Choroid plexus epithelial cell (primary cell): ENCODE measurements at regions not wholly inside any gene's neighbourhood (a gene's known extent, or its start where the extent isn't known, plus 50 kb on each side); places are given as distances from the start of the nearest gene placed in this dataset.

Experiments used
- DNase-seq: peaks from one replicate; pipeline ENCODE4 v3.0.0-alpha.2; 2010; ENCODE audit warnings: low read depth
- H3K4me3 ChIP-seq: 2 replicates; pipeline ENCODE4 v1.5.1; 2011; ENCODE audit warnings: low read depth, mild to moderate bottlenecking, control low read depth, low read length, moderate library complexity
- TF ChIP-seq, protein P1 (sequence below): conservative IDR thresholded peaks from 2 replicates; pipeline ENCODE4 v1.5.1; 2011; ENCODE audit warnings: low read depth, mild to moderate bottlenecking, control low read depth, inconsistent platforms, low read length, moderate library complexity

DNA sequence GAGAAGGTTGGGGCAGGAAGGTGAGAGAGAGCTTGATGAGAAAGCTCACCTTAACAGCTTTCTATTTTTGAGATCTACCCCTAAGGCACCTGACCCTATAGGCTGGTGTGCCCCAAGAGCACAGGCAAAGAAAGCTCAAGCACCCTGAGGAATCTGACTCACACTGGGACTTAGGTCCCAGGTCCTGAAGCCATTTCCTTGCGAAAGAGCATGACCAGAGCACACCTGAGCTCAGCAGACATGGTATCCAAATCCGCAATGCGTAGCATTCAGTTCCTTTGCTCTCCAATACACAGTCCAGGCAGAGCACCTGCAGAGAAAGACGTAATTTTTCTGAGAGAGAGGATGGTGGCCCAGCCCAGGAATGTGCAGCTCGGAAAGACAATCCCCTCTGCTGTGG, 112.1 kb upstream of the LPP start:
- TF ChIP-seq, protein P1, sequence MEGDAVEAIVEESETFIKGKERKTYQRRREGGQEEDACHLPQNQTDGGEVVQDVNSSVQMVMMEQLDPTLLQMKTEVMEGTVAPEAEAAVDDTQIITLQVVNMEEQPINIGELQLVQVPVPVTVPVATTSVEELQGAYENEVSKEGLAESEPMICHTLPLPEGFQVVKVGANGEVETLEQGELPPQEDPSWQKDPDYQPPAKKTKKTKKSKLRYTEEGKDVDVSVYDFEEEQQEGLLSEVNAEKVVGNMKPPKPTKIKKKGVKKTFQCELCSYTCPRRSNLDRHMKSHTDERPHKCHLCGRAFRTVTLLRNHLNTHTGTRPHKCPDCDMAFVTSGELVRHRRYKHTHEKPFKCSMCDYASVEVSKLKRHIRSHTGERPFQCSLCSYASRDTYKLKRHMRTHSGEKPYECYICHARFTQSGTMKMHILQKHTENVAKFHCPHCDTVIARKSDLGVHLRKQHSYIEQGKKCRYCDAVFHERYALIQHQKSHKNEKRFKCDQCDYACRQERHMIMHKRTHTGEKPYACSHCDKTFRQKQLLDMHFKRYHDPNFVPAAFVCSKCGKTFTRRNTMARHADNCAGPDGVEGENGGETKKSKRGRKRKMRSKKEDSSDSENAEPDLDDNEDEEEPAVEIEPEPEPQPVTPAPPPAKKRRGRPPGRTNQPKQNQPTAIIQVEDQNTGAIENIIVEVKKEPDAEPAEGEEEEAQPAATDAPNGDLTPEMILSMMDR = no peak
- no peak overlapping the region for H3K4me3 ChIP-seq
- no peak for DNase-seq

- no peak overlapping the region for H3K4me3 ChIP-seq
- TF ChIP-seq, protein P1 = no peak
- no peak for DNase-seq
Observed at GRCh38 chr3:188042466-188042865, 111.5 kb upstream of the LPP start.

DNA sequence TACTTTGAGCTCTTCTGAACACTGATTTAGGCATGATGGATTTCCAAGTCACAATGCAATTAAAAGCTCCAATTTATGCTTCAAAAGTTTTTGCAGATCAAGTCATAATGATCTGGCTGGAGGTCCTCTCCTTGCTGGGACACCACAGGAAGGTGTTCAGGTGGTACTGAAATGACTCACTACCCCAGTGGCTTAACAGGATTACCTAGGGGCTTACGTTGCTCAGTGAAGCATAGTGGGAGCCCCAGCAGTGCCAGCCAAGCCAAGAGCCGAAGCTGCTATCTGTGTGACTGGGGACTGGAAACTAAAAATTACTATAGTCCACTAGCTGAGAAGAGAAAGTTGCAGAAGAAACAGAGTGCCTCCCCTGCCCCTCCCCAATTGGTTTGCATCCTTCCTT, 110.1 kb upstream of the LPP start:
- DNase-seq = no peak
- no peak overlapping the region for H3K4me3 ChIP-seq
- TF ChIP-seq, protein P1 = no peak

DNA sequence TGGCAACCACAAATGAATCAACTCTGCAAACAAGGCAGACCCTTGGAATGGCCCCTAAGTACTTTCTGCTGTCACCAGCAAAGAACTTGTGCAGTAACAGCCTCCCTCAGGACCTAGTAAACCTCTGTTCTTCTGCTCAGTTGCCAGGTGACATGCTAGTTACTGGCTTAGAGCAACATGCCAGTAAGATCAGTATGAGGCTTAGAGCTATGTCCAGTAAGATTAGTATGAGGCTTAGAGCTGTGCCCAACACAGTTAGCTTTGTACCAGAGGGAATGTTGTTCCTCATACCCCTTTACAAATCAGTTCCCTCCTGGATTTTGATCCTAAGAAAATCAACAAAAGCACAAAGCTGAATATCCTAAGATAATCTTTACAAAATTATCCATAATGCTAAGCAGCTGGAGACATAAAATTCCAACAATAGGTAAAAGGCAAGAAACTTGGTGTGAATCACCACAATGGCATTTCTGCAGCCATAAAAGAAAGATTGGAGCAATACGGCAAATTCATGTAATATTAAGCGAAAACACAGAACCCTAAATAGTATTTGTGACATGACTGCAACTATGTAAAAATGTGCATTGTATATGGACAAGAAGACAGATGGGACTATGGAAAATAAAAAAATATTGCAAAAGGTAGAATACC, 107.3 kb upstream of the LPP start:
- TF ChIP-seq, protein P1 = no peak
- DNase-seq = peak; percentile 54
- no peak overlapping the region for H3K4me3 ChIP-seq

DNA sequence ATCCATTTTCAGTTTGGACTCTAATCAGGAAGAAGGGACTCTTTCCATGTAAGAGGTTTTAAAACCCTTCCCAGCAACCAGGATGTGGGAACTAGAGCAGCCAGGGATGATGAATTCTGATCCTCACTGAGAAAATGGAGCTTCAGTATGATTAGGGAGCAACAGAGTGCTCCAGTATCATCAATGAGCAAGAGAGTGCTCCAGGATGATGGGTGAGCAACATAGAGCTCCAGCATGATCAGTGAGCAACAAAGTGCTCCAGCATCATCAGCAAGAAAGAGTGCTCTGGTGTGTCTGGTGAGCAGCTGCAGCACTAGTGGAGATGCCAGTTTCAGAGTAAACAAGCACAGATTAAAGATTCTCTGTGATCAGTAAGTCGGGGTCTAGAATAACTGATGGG, 106.4 kb upstream of the LPP start:
- TF ChIP-seq, protein P1 = no peak
- H3K4me3 ChIP-seq = no peak overlapping the region
- DNase-seq = no peak

- TF ChIP-seq, protein P1 = no peak
- DNase-seq = no peak
- H3K4me3 ChIP-seq = no peak overlapping the region
Observed at GRCh38 chr3:188049606-188050530, 104.1 kb upstream of the LPP start.
